ENCODE measurements at regions not wholly inside any gene's neighbourhood (a gene's known extent, or its start where the extent isn't known, plus 50 kb on each side); places are given as distances from the start of the nearest gene placed in this dataset.

GRCh38 chr6:113696960-113697359 is 160.2 kb upstream of the MARCKS start:
- no peak for TF ChIP-seq CTCF (IDR thresholded peaks at IDR 0.05)
- Histone ChIP-seq H3K27me3 (ENCODE audit: low read depth) (no peaks in the 10 kb centered on the region), H3K27ac (no peak overlapping the region), H3K4me3 (no peak overlapping the region), H3K9me3 (no peaks in the 10 kb centered on the region), H3K36me3 (no peaks in the 10 kb centered on the region), H3K4me1 (no peaks in the 10 kb centered on the region)
- intact Hi-C loops (cut with DNase I) = no loop called here
- DNase-seq (no peak), ATAC-seq (no peak)

- H3K4me3 ChIP-seq = no peak overlapping the region
- no peaks in the 10 kb centered on the region for H3K36me3 ChIP-seq
- H3K27me3 ChIP-seq (ENCODE audit: low read depth) = no peaks in the 10 kb centered on the region
- no peaks in the 10 kb centered on the region for H3K9me3 ChIP-seq
- TF ChIP-seq CTCF (IDR thresholded peaks at IDR 0.05) = no peak
- H3K4me1 ChIP-seq = no peaks in the 10 kb centered on the region
- no peak for DNase-seq
- no peak for ATAC-seq
- no peak overlapping the region for H3K27ac ChIP-seq
- intact Hi-C loops (cut with DNase I) = no loop called here
Observed at GRCh38 chr6:113697632-113698410, 159.3 kb upstream of the MARCKS start.

- H3K27ac ChIP-seq = no peak overlapping the region
- no peaks in the 10 kb centered on the region for H3K9me3 ChIP-seq
- H3K27me3 ChIP-seq (ENCODE audit: low read depth) = no peaks in the 10 kb centered on the region
- no peak for ATAC-seq
- intact Hi-C loops (cut with DNase I) = no loop called here
- no peak for DNase-seq
- no peaks in the 10 kb centered on the region for H3K36me3 ChIP-seq
- no peaks in the 10 kb centered on the region for H3K4me1 ChIP-seq
- no peak overlapping the region for H3K4me3 ChIP-seq
- TF ChIP-seq CTCF (IDR thresholded peaks at IDR 0.05) = no peak
Observed at GRCh38 chr6:113699239-113699638, 157.9 kb upstream of the MARCKS start.

GRCh38 chr6:113701552-113702254 is 155.4 kb upstream of the MARCKS start:
- Histone ChIP-seq H3K4me3 (no peak overlapping the region), H3K36me3 (no peaks in the 10 kb centered on the region), H3K4me1 (no peaks in the 10 kb centered on the region), H3K27ac (no peak overlapping the region), H3K27me3 (ENCODE audit: low read depth) (no peaks in the 10 kb centered on the region), H3K9me3 (no peaks in the 10 kb centered on the region)
- ATAC-seq (no peak), DNase-seq (no peak)
- intact Hi-C loops (cut with DNase I) = no loop called here
- TF ChIP-seq CTCF (IDR thresholded peaks at IDR 0.05) = no peak

- Histone ChIP-seq H3K36me3 (no peaks in the 10 kb centered on the region), H3K9me3 (no peaks in the 10 kb centered on the region), H3K4me1 (no peaks in the 10 kb centered on the region), H3K27ac (no peak overlapping the region), H3K4me3 (no peak overlapping the region), H3K27me3 (ENCODE audit: low read depth) (no peaks in the 10 kb centered on the region)
- intact Hi-C loops (cut with DNase I) = no loop called here
- TF ChIP-seq CTCF (IDR thresholded peaks at IDR 0.05) = no peak
- no peak for DNase-seq
- no peak for ATAC-seq
Observed at GRCh38 chr6:113707194-113707593, 150.0 kb upstream of the MARCKS start.
